ENCODE measurements at regions not wholly inside any gene's neighbourhood (a gene's known extent, or its start where the extent isn't known, plus 50 kb on each side); places are given as distances from the start of the nearest gene placed in this dataset.

DNA sequence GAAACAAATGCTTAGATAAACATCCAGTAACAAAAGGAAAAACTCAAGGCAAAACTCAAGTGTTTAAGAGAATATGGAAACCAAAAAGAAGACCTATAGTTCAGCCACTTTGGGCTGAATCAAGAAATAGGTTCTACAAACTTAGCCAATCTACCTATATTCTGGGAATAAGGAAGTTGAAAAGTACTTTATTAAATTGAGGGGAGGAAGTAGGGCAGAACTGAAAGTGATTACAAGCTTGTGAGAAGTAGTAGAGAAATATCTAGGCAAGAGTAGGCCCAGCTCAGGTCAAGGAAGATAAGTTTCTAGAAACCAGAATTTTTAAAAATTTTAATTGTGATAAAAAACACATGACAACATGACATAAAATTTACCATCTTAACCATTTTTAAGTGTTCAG is 384.8 kb upstream of the PCSK5 start:
- no peak for TF ChIP-seq POLR2AphosphoS5 (IDR thresholded peaks at IDR 0.05; ENCODE audit: low read depth)
- TF ChIP-seq, protein P1, sequence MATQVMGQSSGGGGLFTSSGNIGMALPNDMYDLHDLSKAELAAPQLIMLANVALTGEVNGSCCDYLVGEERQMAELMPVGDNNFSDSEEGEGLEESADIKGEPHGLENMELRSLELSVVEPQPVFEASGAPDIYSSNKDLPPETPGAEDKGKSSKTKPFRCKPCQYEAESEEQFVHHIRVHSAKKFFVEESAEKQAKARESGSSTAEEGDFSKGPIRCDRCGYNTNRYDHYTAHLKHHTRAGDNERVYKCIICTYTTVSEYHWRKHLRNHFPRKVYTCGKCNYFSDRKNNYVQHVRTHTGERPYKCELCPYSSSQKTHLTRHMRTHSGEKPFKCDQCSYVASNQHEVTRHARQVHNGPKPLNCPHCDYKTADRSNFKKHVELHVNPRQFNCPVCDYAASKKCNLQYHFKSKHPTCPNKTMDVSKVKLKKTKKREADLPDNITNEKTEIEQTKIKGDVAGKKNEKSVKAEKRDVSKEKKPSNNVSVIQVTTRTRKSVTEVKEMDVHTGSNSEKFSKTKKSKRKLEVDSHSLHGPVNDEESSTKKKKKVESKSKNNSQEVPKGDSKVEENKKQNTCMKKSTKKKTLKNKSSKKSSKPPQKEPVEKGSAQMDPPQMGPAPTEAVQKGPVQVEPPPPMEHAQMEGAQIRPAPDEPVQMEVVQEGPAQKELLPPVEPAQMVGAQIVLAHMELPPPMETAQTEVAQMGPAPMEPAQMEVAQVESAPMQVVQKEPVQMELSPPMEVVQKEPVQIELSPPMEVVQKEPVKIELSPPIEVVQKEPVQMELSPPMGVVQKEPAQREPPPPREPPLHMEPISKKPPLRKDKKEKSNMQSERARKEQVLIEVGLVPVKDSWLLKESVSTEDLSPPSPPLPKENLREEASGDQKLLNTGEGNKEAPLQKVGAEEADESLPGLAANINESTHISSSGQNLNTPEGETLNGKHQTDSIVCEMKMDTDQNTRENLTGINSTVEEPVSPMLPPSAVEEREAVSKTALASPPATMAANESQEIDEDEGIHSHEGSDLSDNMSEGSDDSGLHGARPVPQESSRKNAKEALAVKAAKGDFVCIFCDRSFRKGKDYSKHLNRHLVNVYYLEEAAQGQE (IDR thresholded peaks at IDR 0.05; ENCODE audit: unreplicated experiment), result no peak
